HG03571 (cell line): ENCODE measurements at regions not wholly inside any gene's neighbourhood (a gene's known extent, or its start where the extent isn't known, plus 50 kb on each side); places are given as distances from the start of the nearest gene placed in this dataset.

ENCODE experiments used
- ATAC-seq: cut with Tn5 transposase; IDR thresholded peaks from one replicate; pipeline ENCODE4 v1.9.1; 2021; ENCODE audit not compliant: unreplicated experiment

DNA sequence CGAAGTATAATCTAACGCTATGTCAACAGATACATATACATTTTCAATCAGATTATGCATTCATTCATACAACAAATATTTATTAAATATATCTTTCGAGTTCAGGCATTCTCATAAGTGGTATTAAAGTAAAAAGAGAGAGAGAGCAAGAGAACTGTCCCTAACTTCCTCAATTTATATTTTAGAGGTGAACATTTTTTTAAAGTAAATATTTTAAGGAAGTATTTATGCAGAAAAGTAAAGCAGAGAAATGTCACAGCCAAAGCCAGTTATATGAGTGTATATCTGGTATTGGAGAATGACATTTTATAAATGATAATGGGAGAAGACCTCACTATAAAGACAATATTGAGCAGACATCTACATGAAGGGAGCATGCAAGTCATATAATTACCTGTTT lies 667.3 kb upstream of the CDH9 start:
- no peak for ATAC-seq

DNA sequence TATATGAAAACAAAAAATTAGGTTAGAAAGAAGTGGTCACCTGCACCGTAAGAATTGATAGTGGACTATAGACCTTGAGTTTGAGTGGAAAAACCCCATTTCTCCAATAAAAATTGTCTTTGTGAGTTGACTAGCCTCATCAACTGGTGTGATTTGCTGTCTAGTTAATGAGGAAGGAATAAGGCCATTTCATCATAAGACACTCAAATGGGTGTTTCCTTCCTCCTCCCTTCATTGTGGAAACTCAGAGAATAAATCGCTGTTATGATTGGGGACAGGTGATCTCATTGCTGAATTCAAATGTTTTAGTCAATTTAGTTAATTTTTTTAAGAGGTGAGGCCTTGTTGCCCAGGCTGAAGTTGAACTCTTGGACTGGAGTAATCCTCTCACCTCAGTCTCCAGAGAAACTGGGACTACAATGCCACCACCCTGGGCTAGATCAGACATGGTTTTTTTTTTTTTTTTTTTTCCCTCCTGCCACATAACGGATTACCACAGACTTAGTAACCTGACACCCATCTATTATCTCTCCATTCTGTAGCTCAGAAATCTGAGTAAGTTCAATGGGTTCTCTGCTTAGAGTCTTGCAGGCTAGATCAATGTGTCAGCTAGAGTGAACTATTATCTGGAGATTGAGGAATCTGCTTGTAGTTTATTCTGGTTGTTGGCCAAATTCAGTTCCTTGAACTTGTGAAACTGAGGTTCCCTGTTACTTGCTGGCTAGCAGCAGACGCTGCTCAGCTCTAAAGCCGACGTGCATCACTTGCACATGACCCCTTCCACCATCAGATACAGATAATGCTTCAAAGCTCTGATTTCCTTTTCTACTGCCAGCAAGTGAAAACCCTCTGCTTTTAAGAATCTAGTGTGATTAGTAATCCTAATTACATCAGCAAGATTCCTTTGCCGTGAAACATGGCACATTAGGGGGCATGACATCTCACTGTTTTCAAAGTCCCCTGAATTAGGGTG lies 663.8 kb upstream of the CDH9 start:
- no peak for ATAC-seq

GRCh38 chr5:27700526-27700925 lies 662.1 kb upstream of the CDH9 start:
- no peak for ATAC-seq

GRCh38 chr5:27682600-27682999 lies 644.2 kb upstream of the CDH9 start:
- no peak for ATAC-seq

- ATAC-seq = no peak
These were observed 614.1 kb upstream of the CDH9 start for GRCh38 chr5:27652505-27652904.

DNA sequence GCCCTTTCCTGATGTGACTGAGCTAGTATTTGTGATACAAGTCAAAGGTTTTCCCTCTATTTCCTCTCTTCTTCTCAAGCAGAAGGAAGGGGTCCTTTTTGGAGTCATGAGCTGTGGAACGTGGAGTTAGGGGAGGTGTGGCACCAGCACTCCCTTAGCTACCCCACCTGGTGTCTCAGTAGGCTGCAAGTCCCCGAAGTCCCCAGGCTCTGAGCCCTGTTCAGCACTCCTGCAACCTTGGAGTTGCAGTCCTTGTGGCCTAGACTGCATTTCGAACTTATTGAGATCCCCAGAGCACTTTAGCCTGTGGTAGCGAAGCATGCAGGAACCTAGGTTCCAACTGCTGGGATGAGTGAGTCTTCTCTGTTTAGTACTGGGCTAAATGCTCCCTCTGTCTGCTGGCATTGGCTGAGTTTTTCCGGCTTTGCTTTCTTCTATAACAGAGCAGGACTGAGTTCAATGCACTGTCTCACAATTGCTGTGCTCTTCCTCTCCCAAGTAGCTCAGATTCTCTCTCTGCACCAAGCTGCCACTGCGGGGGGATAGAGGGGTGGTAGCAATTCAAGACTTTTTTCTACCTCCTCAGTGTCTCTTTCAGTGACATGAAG lies 600.7 kb upstream of the CDH9 start:
- no peak for ATAC-seq

- ATAC-seq = no peak
These were observed 581.6 kb upstream of the CDH9 start for GRCh38 chr5:27619982-27620381.

DNA sequence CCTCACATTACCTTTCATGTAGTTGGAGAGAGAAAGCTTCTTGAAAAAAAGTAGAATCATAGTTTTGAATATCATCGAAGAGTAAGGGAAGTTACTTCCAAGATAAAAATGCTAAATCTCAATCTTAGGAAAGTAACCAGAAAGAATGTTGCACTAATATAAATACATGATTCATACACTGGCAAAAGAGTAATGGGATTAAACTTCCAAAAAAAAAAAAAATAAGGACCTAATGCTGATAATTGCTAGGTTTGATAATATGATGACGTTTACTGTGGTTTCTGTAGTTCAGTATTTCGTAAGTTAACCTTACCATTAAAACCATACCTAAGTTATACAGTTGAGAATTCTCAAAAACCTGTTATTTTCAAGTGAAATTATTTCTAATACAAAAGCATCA lies 573.8 kb upstream of the CDH9 start:
- ATAC-seq = no peak

GRCh38 chr5:27608992-27609391 lies 570.6 kb upstream of the CDH9 start:
- no peak for ATAC-seq

GRCh38 chr5:27598576-27598975 lies 560.2 kb upstream of the CDH9 start:
- ATAC-seq = no peak

- ATAC-seq = no peak
These were observed 555.8 kb upstream of the CDH9 start for GRCh38 chr5:27594141-27594540.

GRCh38 chr5:27592231-27592630 lies 553.8 kb upstream of the CDH9 start:
- ATAC-seq = no peak

DNA sequence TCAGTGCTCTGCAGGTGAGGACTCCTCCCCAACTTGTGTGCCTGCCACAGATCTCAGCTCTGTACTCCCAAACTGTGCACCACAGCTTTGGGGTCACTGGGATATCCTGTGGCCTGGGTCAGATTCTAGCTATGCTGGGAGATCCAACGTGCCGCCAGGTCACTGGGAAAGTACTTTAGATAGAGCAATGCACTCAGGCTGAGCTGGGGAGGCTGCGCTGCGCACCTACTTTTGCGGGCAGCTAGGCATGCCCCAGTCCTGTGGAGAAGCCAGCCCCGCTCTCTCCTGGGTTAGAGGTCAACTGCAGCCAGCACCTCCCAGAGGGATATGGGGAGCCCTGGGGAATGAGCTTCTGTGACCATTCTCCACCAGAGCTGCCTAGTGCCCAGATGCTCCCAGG lies 552.1 kb upstream of the CDH9 start:
- ATAC-seq = no peak

- no peak for ATAC-seq
These were observed 539.9 kb upstream of the CDH9 start for GRCh38 chr5:27578279-27578678.

- no peak for ATAC-seq
These were observed 533.3 kb upstream of the CDH9 start for GRCh38 chr5:27571681-27572080.

DNA sequence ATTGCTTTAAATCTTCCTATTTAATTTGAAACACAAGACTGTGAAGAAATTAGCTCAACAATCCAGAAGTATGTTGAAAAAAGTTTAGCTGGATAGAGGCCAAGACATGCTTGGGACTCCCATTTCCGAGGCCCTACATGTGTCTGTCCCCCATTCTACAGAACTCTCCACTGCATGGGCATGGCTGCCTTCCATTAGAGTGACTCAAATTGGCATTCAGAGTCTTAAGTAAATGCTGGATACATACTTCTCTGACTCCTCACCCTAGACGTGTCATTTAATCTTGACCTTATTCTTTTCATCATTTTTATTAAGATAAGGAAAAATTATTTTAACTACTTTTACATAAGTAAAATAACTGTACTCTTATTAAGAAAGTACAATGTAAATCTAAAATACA lies 530.4 kb upstream of the CDH9 start:
- ATAC-seq = no peak

GRCh38 chr5:27561408-27561807 lies 523.0 kb upstream of the CDH9 start:
- no peak for ATAC-seq

DNA sequence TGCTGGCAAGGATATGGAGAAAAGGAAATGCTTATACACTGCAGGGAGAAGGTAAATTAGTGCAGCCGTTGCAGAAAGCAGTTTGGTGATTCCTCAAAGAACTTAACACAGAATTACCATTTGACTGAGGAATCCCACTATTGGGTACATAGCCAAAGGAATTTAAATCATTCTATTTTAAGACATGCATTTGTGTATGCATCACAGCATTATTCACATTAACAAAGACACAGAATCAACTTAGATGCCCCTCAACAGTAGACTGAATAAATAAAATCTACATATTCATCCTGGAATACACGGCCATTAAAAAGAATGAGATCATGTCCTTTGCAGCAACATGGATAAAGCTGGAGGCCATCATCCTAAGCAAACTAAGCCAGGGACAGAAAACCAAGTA lies 510.1 kb upstream of the CDH9 start:
- ATAC-seq = no peak

GRCh38 chr5:27535031-27535557 lies 496.7 kb upstream of the CDH9 start:
- ATAC-seq = no peak

- no peak for ATAC-seq
These were observed 493.9 kb upstream of the CDH9 start for GRCh38 chr5:27532305-27532704.

DNA sequence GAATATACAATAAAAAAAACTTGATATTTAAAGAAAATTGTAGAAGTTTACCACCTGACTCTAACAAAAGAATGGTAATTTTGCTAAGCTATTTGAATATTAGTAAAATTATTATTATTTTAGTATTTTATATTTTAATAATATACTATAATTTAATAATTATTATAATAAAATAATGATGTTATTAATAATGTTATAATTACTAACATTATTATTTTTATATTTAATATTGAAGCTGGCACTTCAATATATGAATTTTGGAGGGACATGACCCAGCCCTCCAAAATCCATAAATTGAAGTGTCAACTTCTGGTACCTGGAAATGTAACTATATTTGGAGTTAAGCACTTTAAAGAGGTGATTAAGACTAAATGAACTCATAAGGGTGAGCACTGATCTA lies 486.1 kb upstream of the CDH9 start:
- no peak for ATAC-seq

GRCh38 chr5:27523629-27524028 lies 485.2 kb upstream of the CDH9 start:
- no peak for ATAC-seq
